Erythroblast (primary cell): ENCODE measurements at regions not wholly inside any gene's neighbourhood (a gene's known extent, or its start where the extent isn't known, plus 50 kb on each side); places are given as distances from the start of the nearest gene placed in this dataset.

ENCODE experiments used
- GATA1 ChIP-seq: IDR thresholded peaks from 2 replicates; pipeline ENCODE4 v1.6.1; 2011; ENCODE audit warnings: low read depth, mild to moderate bottlenecking, control low read depth, low read length, moderate library complexity
- POLR2A ChIP-seq: IDR thresholded peaks from 2 replicates; pipeline ENCODE4 v1.6.1; 2011; ENCODE audit warnings: mild to moderate bottlenecking, low read length

DNA sequence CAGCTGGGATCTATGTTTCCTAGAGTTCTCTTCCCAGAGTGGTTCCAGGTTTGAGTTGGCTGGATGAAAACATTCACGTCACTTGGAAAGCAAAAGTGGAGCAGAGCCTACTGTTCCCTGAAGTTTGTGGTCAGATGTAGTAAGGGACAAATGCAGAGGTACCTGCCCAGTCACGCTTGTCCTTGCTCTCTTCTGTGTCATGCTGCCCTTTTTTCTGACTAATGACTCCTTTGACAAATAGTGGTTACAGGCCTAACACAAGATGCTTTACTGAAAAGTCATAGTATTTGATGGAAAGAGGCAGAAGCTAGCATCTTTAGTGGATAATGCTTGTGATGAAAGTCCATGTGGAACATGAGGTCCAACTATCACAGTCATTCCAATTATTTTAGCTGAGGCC is 881.4 kb upstream of the B3GALT2 start:
- TF ChIP-seq POLR2A (no peak), GATA1 (no peak)
